ENCODE measurements at regions not wholly inside any gene's neighbourhood (a gene's known extent, or its start where the extent isn't known, plus 50 kb on each side); places are given as distances from the start of the nearest gene placed in this dataset.
"Not testable (repeated sequence)": the region's sequence is repeated elsewhere in the genome, so short reads cannot be mapped to it uniquely, and the experiment has no call there.

GRCh38 chr4:127018381-127018780, 614.4 kb upstream of the INTU start:
- Mint-ChIP-seq H3K4me3 (no peak overlapping the region), H3K27me3 (no peaks in the 10 kb centered on the region), H3K9me3 (no peaks in the 10 kb centered on the region), H3K4me1 (no peaks in the 10 kb centered on the region), H3K27ac (no peak overlapping the region), H3K36me3 (no peaks in the 10 kb centered on the region)

- not testable (repeated sequence) for H3K4me3 Mint-ChIP-seq, H3K4me1 Mint-ChIP-seq, H3K27ac Mint-ChIP-seq, H3K27me3 Mint-ChIP-seq, H3K36me3 Mint-ChIP-seq, H3K9me3 Mint-ChIP-seq
Observed at GRCh38 chr4:127020831-127021230, 611.9 kb upstream of the INTU start.

GRCh38 chr4:127036296-127036695, 596.5 kb upstream of the INTU start:
- H3K27me3 Mint-ChIP-seq, result no peaks in the 10 kb centered on the region
- H3K9me3 Mint-ChIP-seq, result no peaks in the 10 kb centered on the region
- H3K36me3 Mint-ChIP-seq, result no peaks in the 10 kb centered on the region

GRCh38 chr4:127045861-127046260, 586.9 kb upstream of the INTU start:
- H3K4me1 Mint-ChIP-seq, result no peaks in the 10 kb centered on the region
- no peak overlapping the region for H3K27ac Mint-ChIP-seq
- no peaks in the 10 kb centered on the region for H3K9me3 Mint-ChIP-seq
- H3K4me3 Mint-ChIP-seq, result no peak overlapping the region
- no peaks in the 10 kb centered on the region for H3K27me3 Mint-ChIP-seq
- H3K36me3 Mint-ChIP-seq, result no peaks in the 10 kb centered on the region

More at GRCh38 chr4:127036296-127036695, 596.5 kb upstream of the INTU start:
- Mint-ChIP-seq H3K4me3 (no peak overlapping the region), H3K4me1 (no peaks in the 10 kb centered on the region), H3K27ac (no peak overlapping the region)

- H3K4me3 Mint-ChIP-seq, result no peak overlapping the region
- no peak overlapping the region for H3K27ac Mint-ChIP-seq
- no peaks in the 10 kb centered on the region for H3K36me3 Mint-ChIP-seq
- H3K4me1 Mint-ChIP-seq, result no peaks in the 10 kb centered on the region
- H3K9me3 Mint-ChIP-seq, result no peaks in the 10 kb centered on the region
- no peaks in the 10 kb centered on the region for H3K27me3 Mint-ChIP-seq
Observed at GRCh38 chr4:127047930-127048329, 584.8 kb upstream of the INTU start.

GRCh38 chr4:127048376-127049044, 584.2 kb upstream of the INTU start:
- H3K4me1 Mint-ChIP-seq, result no peaks in the 10 kb centered on the region
- H3K9me3 Mint-ChIP-seq, result peaks cover 4% of the 10 kb centered on the region
- no peak overlapping the region for H3K4me3 Mint-ChIP-seq
- H3K27ac Mint-ChIP-seq, result no peak overlapping the region
- H3K27me3 Mint-ChIP-seq, result no peaks in the 10 kb centered on the region
- no peaks in the 10 kb centered on the region for H3K36me3 Mint-ChIP-seq

GRCh38 chr4:127049526-127049925, 583.2 kb upstream of the INTU start:
- Mint-ChIP-seq H3K4me3 (no peak overlapping the region), H3K27ac (no peak overlapping the region), H3K9me3 (peaks cover 6% of the 10 kb centered on the region), H3K4me1 (no peaks in the 10 kb centered on the region), H3K27me3 (no peaks in the 10 kb centered on the region), H3K36me3 (no peaks in the 10 kb centered on the region)

- H3K36me3 Mint-ChIP-seq, result no peaks in the 10 kb centered on the region
- no peak overlapping the region for H3K4me3 Mint-ChIP-seq
- no peak overlapping the region for H3K27ac Mint-ChIP-seq
- H3K27me3 Mint-ChIP-seq, result no peaks in the 10 kb centered on the region
- H3K9me3 Mint-ChIP-seq, result peaks cover 22% of the 10 kb centered on the region
- no peaks in the 10 kb centered on the region for H3K4me1 Mint-ChIP-seq
Observed at GRCh38 chr4:127052742-127053141, 580.0 kb upstream of the INTU start.

GRCh38 chr4:127055357-127055756, 577.4 kb upstream of the INTU start:
- Mint-ChIP-seq H3K9me3 (peaks cover 29% of the 10 kb centered on the region), H3K27me3 (no peaks in the 10 kb centered on the region), H3K27ac (no peak overlapping the region), H3K36me3 (no peaks in the 10 kb centered on the region), H3K4me1 (no peaks in the 10 kb centered on the region), H3K4me3 (no peak overlapping the region)

- H3K4me3 Mint-ChIP-seq, result no peak overlapping the region
- H3K4me1 Mint-ChIP-seq, result no peaks in the 10 kb centered on the region
- no peaks in the 10 kb centered on the region for H3K27me3 Mint-ChIP-seq
- no peak overlapping the region for H3K27ac Mint-ChIP-seq
- no peaks in the 10 kb centered on the region for H3K36me3 Mint-ChIP-seq
- no peaks in the 10 kb centered on the region for H3K9me3 Mint-ChIP-seq
Observed at GRCh38 chr4:127069675-127070074, 563.1 kb upstream of the INTU start.

- H3K27ac Mint-ChIP-seq, result no peak overlapping the region
- no peak overlapping the region for H3K4me3 Mint-ChIP-seq
- H3K4me1 Mint-ChIP-seq, result no peaks in the 10 kb centered on the region
- no peaks in the 10 kb centered on the region for H3K27me3 Mint-ChIP-seq
- no peaks in the 10 kb centered on the region for H3K36me3 Mint-ChIP-seq
- no peaks in the 10 kb centered on the region for H3K9me3 Mint-ChIP-seq
Observed at GRCh38 chr4:127071443-127071842, 561.3 kb upstream of the INTU start.

GRCh38 chr4:127080141-127080540, 552.6 kb upstream of the INTU start:
- no peak overlapping the region for H3K4me3 Mint-ChIP-seq
- peaks cover 3% of the 10 kb centered on the region for H3K9me3 Mint-ChIP-seq
- H3K27ac Mint-ChIP-seq, result no peak overlapping the region
- H3K27me3 Mint-ChIP-seq, result no peaks in the 10 kb centered on the region
- H3K36me3 Mint-ChIP-seq, result no peaks in the 10 kb centered on the region
- no peaks in the 10 kb centered on the region for H3K4me1 Mint-ChIP-seq

GRCh38 chr4:127081041-127081440, 551.7 kb upstream of the INTU start:
- no peak overlapping the region for H3K4me3 Mint-ChIP-seq
- no peaks in the 10 kb centered on the region for H3K27me3 Mint-ChIP-seq
- H3K36me3 Mint-ChIP-seq, result no peaks in the 10 kb centered on the region
- H3K27ac Mint-ChIP-seq, result no peak overlapping the region
- H3K4me1 Mint-ChIP-seq, result no peaks in the 10 kb centered on the region
- peaks cover 9% of the 10 kb centered on the region for H3K9me3 Mint-ChIP-seq

GRCh38 chr4:127082986-127083385, 549.8 kb upstream of the INTU start:
- no peak overlapping the region for H3K4me3 Mint-ChIP-seq
- H3K27me3 Mint-ChIP-seq, result no peaks in the 10 kb centered on the region
- H3K36me3 Mint-ChIP-seq, result no peaks in the 10 kb centered on the region
- no peak overlapping the region for H3K27ac Mint-ChIP-seq
- H3K9me3 Mint-ChIP-seq, result peaks cover 10% of the 10 kb centered on the region
- no peaks in the 10 kb centered on the region for H3K4me1 Mint-ChIP-seq

- H3K9me3 Mint-ChIP-seq, result peaks cover 10% of the 10 kb centered on the region
- no peaks in the 10 kb centered on the region for H3K36me3 Mint-ChIP-seq
- H3K4me3 Mint-ChIP-seq, result no peak overlapping the region
- no peak overlapping the region for H3K27ac Mint-ChIP-seq
- H3K4me1 Mint-ChIP-seq, result no peaks in the 10 kb centered on the region
- H3K27me3 Mint-ChIP-seq, result no peaks in the 10 kb centered on the region
Observed at GRCh38 chr4:127084666-127085065, 548.1 kb upstream of the INTU start.

- Mint-ChIP-seq H3K9me3 (peaks cover 6% of the 10 kb centered on the region), H3K4me3 (no peak overlapping the region), H3K36me3 (no peaks in the 10 kb centered on the region), H3K27ac (no peak overlapping the region), H3K27me3 (no peaks in the 10 kb centered on the region), H3K4me1 (no peaks in the 10 kb centered on the region)
Observed at GRCh38 chr4:127097061-127097460, 535.7 kb upstream of the INTU start.

GRCh38 chr4:127102361-127102760, 530.4 kb upstream of the INTU start:
- no peak overlapping the region for H3K27ac Mint-ChIP-seq
- H3K27me3 Mint-ChIP-seq, result no peaks in the 10 kb centered on the region

More at GRCh38 chr4:127102361-127102760, 530.4 kb upstream of the INTU start:
- Mint-ChIP-seq H3K9me3 (peaks cover 7% of the 10 kb centered on the region), H3K4me3 (no peak overlapping the region), H3K36me3 (no peaks in the 10 kb centered on the region), H3K4me1 (no peaks in the 10 kb centered on the region)

Measured in activated naive CD4-positive, alpha-beta T cell treated with anti-CD3 and anti-CD28 coated beads, Interleukin-2, amount 50 U/mL, for 24 hours (primary cell).